Kasumi-1 (cell line): ENCODE measurements at regions not wholly inside any gene's neighbourhood (a gene's known extent, or its start where the extent isn't known, plus 50 kb on each side); places are given as distances from the start of the nearest gene placed in this dataset.
A peak's percentile ranks its signal among the peaks of the same experiment; 100 is the strongest.
"Not testable (repeated sequence)": the region's sequence is repeated elsewhere in the genome, so short reads cannot be mapped to it uniquely, and the experiment has no call there.

Experiments
- DNase-seq, 2 experiments: peaks; one replicate each; lab custom pipeline; 2025; lab: John Stamatoyannopoulos, UW

GRCh38 chr13:62171697-62172096 is 756.0 kb upstream of the PCDH20 start:
- DNase-seq: no peak

DNA sequence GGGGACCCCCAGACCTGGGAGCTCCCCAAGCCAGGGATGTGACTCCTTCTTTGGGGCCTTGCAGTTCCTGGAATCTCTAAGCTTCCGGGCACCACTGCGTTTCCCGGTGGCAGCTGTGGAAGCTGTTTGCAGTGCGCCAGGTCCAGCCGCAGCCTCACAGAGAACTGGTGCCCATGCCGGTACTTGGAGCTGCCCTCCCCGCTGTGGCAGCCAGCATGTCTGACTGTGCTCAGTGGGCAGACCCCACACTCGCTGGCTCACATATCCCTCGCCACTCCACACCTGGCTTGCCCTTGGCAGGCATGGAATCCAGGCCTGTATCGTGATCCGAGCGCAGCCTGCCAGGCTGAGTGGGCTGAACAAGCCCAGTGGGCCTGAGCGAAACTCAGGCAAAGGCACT is 753.2 kb upstream of the PCDH20 start:
- DNase-seq: no peak

- no peak for DNase-seq
Measured at GRCh38 chr13:62167650-62168172, 752.1 kb upstream of the PCDH20 start.

DNA sequence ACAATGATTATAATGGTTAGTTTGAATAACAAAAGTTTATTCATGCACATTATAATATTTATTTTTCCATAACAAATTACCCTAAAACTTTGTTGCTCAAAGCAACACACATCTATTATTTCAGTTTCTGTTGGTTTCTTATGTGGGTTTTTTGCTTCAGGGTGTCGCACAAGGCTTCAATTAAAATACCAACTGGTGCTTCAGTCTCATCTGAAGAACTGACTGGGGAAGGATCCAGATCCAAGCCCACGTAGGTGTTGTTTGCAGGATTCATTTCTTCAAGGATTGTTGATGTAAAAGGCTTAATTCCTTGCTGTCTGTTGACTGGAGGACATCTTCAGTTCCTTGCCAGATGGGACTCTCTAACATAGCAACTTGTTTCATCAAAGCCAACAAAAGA is 747.2 kb upstream of the PCDH20 start:
- no peak for DNase-seq

GRCh38 chr13:62158520-62158919 is 742.9 kb upstream of the PCDH20 start:
- no peak for DNase-seq

DNA sequence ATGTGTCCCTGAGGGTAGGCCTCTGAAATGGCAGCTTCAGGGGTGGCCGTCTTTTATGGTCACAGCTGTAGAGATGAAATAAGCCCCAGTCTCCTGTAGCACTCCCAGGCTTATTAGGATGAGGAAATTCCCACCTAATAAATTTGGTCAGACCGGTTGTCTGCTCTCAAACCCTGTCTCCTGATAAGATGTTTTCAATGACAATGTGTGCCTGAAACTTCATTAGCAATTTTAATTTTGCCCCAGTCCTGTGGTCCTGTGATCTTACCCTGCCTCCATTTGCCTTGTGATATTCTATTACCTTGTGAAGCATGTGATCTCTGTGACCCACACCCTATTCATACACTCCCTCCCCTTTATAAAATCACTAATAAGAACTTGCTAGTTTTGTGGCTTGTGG is 736.1 kb upstream of the PCDH20 start:
- not testable (repeated sequence) for DNase-seq

GRCh38 chr13:62142048-62142447 is 726.4 kb upstream of the PCDH20 start:
- no peak for DNase-seq

DNA sequence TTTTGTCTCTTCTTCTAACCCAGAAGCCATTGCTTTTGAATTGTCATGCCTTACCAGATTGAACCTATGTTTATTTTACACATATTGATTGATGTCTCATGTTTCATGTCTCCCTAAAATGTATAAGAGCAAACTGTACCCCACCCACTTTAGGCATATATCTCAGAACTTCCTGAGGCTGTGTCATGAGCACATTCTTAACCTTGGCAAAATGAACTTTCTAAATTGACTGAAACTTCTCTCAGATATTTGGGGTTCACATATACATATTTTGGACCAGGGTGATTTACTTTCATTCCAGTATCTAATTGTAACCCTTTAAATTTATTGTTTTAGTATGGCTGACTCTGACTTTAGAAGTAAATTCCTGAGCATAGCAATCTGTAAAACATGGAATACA is 723.9 kb upstream of the PCDH20 start:
- DNase-seq: no peak

- no peak for DNase-seq
Measured at GRCh38 chr13:62137629-62138405, 722.2 kb upstream of the PCDH20 start.

- no peak for DNase-seq
Measured at GRCh38 chr13:62131604-62132003, 716.0 kb upstream of the PCDH20 start.

DNA sequence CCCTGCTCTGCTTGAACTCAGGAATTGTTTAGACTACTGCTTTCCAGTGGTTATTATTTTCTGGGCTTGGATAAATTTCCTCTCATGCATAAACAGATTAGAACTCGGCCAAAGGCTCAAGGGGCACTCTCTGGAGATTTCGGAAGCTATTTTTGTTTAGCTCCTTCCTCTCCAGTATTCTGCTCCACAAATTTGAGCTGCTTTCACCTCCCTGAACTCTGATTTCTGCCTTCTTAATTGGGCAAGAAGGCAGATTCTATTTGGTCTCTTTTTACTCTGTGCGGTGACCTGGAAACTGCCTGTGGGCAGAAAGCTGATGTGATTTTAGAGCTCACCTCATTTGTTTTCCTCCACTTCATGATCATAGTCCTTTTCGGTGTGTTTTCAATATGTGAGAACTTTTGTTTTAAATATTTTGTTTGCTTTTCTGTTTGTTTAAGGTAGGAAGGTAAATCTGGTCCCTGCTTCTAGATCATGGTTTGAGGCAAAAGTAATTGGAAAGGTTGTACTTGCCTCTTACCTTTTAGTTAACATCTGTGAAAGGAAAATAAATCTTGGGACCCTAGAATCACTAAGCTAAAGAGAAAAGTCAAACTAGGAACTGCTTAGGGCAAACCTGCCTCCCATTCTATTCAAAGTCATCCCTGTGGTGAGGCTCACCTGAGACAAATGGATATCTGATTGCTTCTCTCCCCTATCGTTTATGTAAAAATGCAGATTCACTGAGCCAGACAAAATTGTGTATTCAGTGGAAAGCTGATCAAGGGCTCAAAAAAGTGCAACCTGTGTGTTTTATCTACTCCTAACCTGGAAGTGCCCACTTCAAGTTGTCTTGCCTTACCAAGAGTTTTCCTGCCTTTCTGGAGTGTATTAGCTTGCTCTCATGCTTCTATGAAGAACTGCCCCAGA is 714.7 kb upstream of the PCDH20 start:
- DNase-seq: no peak

- no peak for DNase-seq
Measured at GRCh38 chr13:62129000-62129551, 713.4 kb upstream of the PCDH20 start.

DNA sequence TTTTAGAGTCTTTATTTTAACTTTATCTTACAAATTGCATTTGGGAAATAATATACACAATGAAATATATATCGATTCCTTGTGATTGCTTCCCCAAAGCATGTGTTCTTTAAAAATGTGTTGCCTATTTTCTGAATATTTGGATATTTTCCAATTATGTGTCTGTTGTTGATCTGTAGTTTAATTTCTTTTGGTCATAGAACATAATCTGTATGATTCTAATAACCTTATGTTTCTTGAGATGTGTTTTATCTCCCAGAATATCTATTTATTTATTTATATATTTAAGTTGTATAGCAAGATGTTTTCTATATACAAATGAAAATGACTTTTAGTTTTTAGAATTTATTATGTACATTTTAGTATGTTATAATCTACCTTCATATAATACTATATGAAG is 710.8 kb upstream of the PCDH20 start:
- no peak for DNase-seq

DNA sequence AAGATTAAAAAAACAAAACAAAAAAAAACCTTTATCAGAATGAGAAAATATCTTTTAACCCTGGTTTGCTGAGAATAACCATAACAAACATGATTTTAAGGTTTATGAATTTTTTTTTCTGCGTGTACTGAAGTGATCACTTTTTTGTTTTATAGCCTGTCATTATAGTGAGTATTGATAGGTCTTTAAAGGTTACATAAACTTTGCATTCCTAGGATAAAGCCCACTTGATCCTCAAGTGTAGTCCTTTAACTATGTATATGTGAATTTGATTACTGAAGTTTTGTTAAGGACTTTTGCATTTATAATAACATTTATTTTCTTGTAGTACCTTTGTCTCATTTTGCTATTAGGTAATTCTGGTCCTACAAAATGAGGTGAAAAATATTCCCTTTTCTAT is 709.8 kb upstream of the PCDH20 start:
- no peak for DNase-seq

- DNase-seq: no peak
Measured at GRCh38 chr13:62123409-62123808, 707.8 kb upstream of the PCDH20 start.

DNA sequence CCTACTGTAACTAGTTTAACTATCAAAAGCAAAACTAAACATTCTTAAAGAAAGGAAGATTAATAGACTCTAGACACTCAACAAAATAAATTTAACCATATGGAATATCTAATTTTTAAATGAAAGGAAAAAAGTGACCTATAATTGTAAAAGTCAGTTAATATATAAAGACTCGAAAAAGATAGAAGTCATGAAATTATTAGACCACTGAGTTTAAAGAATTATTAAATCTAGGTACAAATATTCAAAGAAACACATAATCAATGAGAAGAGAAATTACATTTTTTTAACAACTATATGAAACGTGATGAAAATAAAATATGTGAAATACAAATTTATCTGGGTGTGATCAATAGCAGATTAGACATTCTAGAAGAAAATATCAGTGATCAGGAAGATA is 706.8 kb upstream of the PCDH20 start:
- no peak for DNase-seq

GRCh38 chr13:62119739-62120700 is 704.4 kb upstream of the PCDH20 start:
- DNase-seq: peak; percentile 44 to 72

DNA sequence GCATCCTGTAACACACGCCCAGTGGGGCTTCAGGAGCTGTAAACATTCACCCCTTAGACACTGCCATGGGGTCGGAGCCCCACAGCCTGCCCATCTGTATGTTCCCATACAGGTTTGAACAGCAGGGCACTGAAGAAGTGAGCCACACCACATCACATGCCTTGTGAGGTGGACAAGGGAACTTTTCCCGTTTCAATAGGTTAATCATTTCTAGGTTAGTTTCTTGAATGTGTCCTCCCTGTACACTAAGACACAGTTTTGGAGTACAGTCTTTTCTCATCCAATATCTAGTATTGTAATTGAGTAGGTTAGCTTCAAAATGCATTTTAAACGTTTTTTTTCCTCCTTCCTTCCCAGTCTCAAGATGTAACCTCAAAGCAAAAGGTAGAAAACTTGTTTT is 700.2 kb upstream of the PCDH20 start:
- no peak for DNase-seq

GRCh38 chr13:62113179-62113578 is 697.5 kb upstream of the PCDH20 start:
- no peak for DNase-seq

DNA sequence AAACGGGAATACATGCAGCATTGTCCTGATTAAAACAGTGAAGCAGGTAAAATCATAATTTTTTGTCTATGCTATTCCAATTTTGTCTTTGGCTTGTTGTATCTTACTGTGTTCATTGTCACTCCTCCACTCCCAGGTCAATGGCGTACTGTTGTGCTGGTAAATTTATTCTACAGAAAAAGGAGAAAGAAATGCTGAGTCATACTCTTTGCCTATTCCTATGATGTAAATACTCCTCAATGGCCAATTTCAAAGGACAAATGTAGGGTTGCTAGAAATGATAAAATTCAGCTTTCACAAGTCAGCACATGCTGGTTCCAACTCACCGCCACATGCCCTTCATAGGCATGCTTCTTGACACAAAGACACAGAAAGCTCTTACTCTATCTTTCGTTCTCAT is 694.4 kb upstream of the PCDH20 start:
- no peak for DNase-seq

GRCh38 chr13:62104136-62104535 is 688.5 kb upstream of the PCDH20 start:
- DNase-seq: not testable (repeated sequence)
